ENCODE measurements at regions not wholly inside any gene's neighbourhood (a gene's known extent, or its start where the extent isn't known, plus 50 kb on each side); places are given as distances from the start of the nearest gene placed in this dataset.
A peak's percentile ranks its signal among the peaks of the same experiment; 100 is the strongest.
"Not testable (repeated sequence)": the region's sequence is repeated elsewhere in the genome, so short reads cannot be mapped to it uniquely, and the experiment has no call there.

DNA sequence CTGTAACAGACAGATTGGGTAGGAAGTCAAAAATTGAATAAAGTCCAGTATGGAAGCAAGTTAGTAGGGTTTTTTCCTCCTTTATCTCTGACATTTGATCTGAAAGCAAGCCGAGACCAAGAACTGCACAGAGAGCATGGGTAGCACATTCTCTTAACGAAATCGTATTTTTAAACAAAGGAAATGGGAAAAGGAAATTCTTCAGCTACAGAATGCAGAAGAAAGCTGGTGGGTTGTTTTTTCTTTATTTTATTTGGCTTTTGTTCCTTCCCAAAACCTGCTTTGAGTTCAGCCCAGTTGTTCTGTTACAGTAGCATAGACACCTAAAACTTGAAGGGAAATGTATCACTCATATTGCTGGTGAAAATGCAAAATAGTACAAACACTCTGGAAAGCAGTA is 397.0 kb downstream of the GBE1 start:
- DNase-seq (ENCODE audit: low spot score): no peak

DNA sequence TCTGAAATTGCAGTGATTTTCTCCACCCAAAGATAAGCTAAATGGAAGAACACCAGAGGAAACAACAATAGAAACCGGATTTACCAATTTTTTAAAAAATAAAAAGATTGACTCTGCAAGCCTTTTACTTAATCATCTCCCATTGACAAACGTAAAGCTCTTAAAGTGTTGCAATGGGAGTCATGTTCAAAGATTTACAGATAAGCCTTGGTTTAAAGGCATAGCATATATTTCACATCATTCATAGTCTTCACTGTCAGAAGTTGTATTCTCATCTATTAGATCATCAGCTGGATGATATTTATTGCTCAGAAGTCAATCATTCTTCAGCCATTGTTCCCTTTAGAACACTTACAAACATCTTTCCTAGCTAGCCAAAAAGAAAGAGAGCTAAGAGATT is 397.6 kb downstream of the GBE1 start:
- DNase-seq (ENCODE audit: low spot score): no peak

DNA sequence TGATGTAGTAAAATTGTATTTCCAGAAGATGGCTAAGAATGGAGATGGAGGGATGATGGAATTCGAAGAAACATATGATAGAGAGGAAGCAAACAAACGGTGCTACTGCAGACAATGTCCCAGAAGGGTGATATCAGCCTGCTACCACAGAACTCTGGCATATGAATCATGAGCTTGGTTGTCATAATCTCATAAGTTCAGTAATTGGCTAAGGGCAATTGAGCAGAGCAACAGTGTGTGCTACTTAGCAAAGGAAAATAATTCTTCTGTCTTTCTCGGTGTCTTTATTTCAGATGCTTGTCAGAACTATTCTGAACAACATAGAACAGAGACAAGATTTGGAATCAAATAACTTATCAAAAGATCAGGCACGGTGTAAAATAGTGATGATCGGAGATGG is 407.3 kb downstream of the GBE1 start:
- no peak for DNase-seq (ENCODE audit: low spot score)

DNA sequence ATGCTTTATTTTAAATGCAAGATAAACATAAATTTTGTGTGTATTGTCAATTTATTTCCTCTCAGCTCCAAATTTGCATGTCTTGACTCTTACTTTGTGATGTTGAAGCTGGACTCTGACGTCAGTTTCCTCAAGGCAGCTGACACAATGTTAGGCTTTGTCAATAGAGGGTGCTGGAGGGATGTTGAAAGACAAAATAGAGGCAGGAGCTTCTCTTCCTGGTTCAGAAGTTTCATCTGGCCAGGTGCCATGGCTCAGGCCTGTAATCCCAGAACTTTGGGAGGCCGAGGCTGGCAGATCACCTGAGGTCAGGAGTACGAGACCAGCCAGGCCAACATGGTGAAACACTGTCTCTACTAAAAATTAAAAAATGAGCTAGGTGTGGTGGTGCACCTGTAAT is 408.6 kb downstream of the GBE1 start:
- DNase-seq (ENCODE audit: low spot score): peak; percentile 3

DNA sequence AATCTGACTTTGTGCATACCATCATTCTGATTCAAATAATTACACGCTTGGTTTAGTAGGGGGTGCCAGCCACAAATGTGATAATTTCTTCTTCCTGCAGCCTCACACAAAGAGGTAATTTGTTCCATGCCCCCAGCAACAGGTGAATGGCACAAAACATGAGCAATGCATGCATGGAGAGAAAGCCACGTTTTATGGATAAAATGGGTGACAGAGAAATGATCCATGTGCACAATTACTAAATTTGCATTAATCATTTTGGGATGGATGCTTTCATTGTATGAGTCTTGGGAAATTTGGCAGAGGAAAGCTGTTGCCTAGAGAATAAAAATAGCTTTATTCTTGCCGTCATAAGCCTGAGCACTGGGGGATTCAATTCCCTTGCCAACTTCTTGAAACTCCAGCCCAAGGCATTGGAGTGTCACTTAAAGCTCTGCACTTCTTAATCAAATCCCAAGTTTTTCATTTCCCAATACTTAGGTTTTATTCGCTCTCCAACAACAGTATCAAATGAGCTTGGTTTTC is 411.6 kb downstream of the GBE1 start:
- DNase-seq (ENCODE audit: low spot score): no peak

DNA sequence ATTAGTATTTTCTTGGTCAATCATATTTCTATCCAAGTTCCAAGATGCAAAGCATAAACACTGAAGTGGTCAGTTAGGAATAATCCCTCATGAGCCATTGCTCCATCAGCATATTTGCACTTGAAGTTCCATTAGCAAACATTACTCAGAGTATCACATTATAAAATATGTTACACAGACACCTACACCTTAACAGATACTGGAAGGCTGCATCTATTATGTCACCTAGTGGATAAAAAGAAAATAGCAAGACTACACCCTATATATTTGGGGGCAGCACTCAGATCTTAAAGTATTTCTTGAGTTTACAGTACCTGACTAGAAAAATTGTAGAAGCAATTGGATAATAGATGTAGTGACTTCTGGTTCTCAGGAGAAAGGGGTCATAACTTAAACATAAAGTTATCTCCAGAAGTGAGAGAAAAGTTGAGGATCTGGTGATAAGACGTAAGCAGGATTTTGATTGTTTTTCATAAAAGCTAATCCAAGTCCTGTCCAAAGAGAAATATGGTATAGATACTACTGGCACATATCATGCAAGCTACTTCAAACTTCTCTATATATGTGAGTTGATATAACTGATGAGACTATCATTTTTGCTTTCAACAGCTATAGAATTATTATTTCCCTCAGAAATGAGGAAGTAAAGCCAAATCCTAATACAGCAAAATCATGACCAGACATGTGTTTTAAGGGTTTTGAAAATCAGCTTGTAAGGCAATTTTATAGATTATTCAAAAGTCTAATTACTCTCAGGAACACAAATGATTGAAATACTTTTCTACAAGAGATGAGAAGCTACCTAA is 422.2 kb downstream of the GBE1 start:
- peak; percentile 11 for DNase-seq (ENCODE audit: low spot score)

DNA sequence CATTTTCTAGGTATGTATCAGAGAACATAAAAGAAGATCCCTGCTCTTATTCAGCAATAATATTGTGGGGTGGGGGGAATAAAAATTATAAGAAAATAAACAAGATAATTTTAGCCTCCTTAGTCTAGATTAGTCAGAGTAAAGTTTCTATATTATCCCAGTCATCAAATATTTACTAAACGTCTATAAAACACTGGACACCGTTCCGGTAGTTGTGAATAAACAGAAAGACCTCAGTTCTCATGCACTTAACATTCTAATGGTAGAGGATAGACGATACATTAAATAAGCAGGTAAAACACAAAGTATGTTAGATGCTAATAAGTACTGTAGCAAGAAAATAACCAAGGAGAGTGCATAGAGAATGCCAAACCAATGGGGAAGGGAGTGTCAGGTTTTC is 425.0 kb downstream of the GBE1 start:
- DNase-seq (ENCODE audit: low spot score): no peak

DNA sequence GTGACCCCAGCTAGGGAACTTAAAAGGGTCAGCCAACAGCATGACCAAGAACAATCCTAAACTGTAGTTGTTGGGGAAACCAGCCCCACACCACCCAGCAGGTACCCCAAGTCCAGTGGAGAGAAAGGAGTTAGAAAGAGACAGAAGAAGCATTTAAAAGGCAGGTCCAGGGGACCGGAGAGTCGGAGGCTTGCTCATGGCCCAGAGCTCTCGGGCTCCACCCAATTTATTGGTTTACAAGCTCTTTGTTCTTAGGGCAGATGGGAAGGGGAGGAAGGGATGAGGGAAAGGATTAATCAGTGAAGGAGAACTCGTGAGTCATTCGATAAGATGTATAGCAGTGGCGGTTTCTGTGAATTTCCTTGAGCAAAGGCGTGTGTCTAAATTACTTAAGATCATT is 431.6 kb downstream of the GBE1 start:
- DNase-seq (ENCODE audit: low spot score): not testable (repeated sequence)

DNA sequence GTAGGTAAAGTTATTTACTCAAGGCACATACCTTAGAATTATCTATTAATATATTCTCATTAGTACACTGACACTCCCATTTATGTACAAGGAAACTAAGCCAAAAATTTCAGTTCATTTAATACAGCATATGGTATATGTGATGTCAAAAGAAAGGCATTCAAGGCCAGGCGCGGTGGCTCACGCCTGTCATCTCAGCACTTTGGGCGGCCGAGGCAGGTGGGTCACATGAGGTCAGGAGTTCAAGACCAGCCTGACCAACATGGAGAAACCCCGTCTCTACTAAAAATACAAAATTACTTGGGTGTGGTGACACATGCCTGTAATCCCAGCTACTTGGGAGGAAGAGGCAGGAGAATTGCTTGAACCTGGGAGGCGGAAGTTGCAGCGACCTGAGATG is 435.2 kb downstream of the GBE1 start:
- no peak for DNase-seq (ENCODE audit: low spot score)

DNA sequence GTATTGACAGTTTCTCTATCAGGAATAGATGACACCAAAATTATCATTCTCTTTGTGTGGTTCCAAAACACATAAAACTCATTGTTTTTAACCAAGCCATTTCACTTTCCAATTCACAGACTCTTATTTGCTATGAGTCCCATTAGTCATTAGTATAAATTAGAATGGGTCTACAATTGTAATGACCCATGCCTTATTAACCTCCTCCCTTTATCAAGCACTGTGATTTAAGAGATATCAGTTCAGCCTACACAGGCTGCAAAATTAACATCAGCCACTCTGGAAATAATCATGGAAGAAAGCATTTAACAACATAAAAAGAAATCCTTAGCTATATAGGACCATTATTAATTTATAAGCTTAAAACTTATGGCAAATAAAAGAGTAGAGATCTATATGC is 440.6 kb downstream of the GBE1 start:
- no peak for DNase-seq (ENCODE audit: low spot score)

DNA sequence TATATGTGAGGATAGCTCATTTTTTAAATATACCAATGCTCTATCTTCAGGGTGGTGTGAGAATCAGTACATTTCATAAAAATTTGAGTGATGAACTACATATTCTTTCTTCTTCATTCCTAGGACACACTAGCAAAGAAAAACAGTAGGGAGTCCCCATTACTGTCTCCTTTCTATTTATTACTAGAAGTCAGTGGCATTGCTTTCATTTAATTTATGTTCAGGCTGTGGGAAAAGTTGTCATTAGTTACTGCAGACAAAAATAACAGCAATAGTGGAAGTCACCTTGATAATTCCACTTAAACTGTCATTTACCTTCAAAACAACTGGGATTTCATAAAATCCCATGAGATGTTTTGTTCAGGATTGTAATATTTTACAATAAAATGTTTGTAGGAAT is 446.4 kb downstream of the GBE1 start:
- DNase-seq (ENCODE audit: low spot score): no peak

DNA sequence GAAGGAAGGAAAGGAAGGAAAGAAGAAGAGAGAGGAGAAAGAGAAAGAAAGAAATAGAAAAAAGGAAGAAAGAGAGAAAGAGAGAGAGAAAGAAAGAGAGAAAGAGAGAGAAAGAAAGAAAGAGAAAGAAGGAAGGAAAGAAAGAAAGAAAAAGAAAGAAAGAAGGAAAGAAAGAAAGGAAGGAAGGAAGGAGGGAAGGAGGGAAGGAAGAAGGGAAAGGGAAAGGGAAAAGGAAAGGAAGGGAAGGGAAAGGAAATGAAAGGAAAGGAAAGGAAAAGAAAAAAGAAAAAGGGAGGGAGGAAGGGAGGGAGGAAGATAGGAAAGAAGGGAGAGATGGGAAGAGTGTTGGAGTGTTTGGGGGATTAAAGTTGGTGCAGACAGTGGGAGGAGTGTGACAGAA is 450.1 kb downstream of the GBE1 start:
- no peak for DNase-seq (ENCODE audit: low spot score)

DNA sequence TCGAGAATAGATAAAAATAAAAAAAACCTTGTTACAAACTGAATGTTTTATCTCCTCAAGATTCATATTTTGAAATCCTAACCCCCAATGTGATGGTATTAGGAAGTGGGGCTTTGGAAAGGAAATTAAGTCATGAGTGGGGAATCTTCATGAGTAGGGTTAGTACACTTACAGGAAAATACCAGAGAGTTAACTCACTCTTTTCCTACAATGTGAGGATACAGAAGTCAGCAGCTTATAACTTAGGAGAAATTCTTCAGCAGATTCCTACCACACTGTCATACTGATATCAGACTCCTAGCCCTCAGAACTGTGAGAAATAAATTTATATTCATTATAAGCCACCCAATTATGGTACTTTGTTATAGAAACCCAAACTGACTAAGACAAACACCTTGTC is 453.1 kb downstream of the GBE1 start:
- no peak for DNase-seq (ENCODE audit: low spot score)

DNA sequence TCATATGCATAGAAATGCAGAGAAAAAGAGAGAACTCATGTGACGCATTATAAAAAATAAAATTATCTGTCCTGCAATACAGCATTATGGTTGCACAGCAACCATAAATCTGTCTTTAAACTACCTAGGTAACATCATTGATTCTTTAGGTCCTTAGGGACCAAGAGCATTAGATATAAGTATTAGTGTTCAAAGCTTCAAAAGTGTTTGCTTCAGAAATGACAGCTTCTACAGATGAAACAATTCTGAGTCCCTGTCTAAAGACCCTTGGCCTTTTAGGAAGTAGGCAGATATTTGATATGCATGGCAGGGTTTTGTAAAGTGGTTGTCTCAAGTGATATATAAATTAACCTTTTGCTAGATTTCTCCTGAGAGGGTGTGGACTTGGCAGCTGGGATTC is 454.2 kb downstream of the GBE1 start:
- DNase-seq (ENCODE audit: low spot score): no peak

DNA sequence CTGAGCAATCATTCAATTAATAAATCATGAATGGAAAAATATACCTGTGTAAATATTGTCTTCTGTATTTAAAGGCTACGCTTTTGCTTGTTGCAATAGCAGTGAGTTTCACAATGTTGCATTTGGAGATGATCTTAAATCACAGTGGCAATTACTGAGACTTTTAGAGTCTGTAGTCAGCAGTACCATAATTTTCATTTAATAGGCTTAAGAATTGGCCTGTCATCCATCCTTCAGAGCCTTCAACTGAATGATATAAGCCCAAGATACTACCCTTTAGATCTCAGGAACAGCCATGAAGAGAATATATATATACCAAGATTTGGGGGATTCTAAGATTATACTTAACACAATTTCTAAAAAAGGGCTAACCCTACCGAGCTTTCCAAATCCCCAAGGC is 458.1 kb downstream of the GBE1 start:
- DNase-seq (ENCODE audit: low spot score): no peak

DNA sequence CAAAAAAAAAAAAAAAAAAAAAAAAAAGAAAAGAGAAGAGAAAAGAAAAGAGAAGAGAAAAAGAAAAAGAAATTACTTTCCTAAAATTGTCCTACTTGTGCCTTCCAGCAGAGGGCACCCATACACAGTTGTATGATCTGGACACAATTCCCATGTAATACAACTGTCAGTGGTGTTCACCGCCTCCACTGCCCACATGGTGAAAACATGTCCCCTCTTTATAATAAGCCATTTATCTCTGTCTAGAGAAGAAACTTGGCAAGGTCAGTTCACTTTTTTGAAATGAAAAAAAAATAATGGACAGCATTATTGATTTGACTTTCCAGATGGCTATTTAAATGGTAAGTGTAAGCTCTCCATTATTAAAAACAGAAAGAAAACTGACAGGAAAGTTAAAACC is 459.4 kb downstream of the GBE1 start:
- peak; percentile 8 for DNase-seq (ENCODE audit: low spot score)

DNA sequence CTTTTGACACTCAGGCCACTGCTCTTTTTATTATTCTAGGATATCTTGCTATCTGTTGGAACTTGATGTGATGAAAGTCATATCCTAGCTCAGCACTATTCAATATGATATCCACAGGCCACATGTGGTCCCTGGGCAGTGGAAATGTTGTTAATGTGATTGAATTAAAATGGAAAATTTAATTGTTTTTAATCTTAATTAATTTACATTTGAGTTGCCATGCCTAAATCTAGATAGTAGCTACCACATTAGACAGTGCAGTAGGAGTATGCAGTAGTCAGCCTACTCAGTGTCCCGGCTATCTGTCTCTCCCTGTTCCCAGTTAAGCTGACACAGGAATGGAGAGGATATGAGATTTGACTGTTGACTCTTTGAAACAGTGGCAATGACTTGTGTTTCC is 460.2 kb downstream of the GBE1 start:
- no peak for DNase-seq (ENCODE audit: low spot score)

DNA sequence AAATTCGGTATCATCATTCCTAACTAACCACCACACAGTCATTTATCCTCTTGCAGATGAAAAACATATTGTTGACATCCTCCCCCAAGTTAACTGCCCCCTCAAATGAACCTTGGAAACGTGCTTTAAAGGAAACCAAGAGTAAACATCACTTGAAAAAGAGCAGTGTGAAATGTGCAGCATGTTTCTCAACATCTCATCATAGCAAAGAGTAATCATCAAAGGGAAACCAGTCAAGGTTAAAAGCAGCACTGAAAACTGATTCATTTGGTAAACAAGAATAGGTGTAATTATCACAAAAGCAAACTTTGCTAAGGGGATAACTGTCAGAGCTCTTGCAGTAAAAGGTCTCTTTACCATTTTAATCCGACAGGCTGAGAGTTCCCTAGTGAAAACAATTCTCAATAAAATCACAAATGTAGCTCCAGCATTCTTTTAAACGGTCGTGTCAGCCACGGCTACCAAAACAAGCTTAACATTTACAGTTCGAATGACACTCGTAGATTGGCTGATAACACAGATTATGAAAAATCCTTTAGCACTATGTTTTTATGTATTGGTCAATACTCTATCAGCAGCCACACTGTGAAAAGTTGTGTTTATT is 461.0 kb downstream of the GBE1 start:
- DNase-seq (ENCODE audit: low spot score): no peak

DNA sequence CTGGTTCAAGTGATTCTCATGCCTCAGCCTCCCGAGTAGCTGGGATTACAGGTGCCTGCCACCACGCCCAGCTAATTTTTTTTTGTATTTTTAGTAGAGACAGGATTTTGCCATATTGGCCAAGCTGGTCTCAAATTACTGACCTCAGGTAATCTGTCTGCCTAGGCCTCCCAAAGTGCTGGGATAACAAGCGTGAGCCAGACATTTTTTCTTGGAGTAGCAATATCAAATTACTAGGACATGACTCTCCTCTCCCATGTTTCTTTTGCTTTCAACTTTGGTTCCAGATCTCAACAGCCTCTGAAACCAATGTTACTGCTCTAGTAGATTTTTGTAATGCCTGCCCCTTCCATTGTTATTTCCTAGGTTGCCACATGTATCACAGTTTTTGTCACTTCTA is 462.0 kb downstream of the GBE1 start:
- no peak for DNase-seq (ENCODE audit: low spot score)

DNA sequence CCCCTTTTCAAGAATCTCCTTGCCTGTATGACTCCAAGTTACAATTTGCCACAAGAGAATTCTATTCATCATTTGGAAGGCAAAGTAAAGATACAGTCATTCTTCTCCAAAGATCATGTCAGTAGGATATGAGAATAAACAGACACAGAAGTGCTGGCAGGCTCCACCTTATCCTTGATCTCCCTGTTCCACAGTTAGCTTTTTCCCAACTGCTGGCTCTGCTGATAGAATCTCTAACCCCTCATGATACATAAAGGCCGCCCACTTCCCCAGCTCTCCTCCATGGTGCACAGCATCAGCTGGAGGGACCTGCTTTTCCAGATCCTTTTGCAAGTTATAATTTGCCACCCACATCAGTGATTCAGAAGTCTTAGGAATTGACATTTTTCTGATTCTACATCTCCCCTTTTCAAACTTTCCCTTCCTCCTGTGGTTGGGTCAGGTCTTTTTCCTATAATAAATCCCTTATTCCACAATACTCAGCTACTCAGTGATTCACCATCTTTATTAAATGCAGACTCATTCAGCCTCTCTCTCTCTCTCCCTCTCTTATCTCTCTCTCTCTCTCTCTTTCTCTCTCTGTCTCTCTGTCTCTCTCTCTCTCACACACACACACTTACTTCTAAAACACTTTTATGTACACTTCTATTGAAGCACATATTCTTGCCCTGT is 465.4 kb downstream of the GBE1 start:
- DNase-seq (ENCODE audit: low spot score): no peak

DNA sequence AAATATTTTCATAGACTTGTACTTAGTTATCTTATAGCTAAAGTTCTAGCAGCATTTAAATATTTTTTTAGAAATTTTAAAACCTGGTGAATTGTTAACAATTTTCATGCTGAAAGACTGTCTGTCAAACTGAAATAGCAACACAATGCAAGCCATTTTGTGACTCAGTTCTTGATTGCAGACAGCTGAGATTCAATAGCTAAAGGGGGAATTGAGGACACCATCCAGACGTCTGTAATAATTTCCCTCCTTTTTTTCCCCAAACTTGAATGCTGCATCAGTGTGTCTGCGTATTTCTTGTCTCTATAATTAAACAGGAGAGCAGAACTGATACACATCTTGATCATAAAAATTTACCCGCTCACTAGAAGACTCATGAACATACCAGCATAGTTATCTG is 468.3 kb downstream of the GBE1 start:
- DNase-seq (ENCODE audit: low spot score): no peak

DNA sequence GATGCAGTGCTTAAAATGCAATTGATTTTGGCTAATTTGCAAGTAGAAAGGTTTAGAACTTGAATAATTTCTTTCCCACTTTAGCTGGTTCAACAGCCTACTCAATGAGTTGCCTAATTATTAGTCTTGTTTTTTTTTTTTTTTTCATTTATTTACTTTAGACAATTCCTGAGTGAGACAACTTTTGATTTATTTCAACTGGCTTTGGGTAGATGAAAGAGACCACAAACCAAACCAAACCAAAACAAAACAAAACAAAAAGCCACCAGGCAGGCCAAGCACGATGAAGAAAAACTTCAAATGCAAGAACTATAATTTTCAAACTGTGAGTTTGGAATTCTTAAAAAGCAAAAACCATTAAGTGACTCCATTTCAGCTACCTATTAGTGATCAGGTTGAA is 469.9 kb downstream of the GBE1 start:
- no peak for DNase-seq (ENCODE audit: low spot score)

DNA sequence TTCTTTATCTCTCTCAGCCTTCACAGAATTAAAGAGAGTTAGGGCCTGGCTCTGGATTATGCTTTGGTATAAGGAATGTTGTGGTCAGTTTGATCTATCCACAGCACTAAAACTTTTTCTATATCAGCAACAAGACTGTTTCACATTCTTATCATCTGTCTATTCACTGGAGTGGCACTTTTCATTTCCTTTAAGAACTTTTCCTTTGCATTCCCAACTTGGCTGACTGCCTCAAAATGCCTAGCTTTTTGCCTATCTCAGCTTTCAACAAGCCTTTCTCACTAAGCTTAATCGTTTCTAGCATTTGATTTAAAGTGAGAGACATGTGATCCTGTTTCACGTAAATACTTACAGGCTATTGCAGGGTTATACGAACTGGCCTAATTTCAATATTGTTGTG is 471.8 kb downstream of the GBE1 start:
- DNase-seq (ENCODE audit: low spot score): no peak

All from HT-29 (cell line).